GM04504 (cell line): ENCODE measurements at regions not wholly inside any gene's neighbourhood (a gene's known extent, or its start where the extent isn't known, plus 50 kb on each side); places are given as distances from the start of the nearest gene placed in this dataset.
"Not testable (repeated sequence)": the region's sequence is repeated elsewhere in the genome, so short reads cannot be mapped to it uniquely, and the experiment has no call there.

Experiments used
- DNase-seq: peaks from one replicate; pipeline ENCODE4 v3.0.0-alpha.2; 2012; ENCODE audit warnings: low read depth

- peak; percentile 14 for DNase-seq
These were observed 127.9 kb downstream of the EVA1A start for GRCh38 chr2:75432761-75433361.

- DNase-seq = no peak
These were observed 129.0 kb downstream of the EVA1A start for GRCh38 chr2:75431763-75432162.

- no peak for DNase-seq
These were observed 129.5 kb downstream of the EVA1A start for GRCh38 chr2:75431276-75431675.

- not testable (repeated sequence) for DNase-seq
These were observed 130.3 kb downstream of the EVA1A start for GRCh38 chr2:75430449-75430848.

- no peak for DNase-seq
These were observed 131.9 kb downstream of the EVA1A start for GRCh38 chr2:75428646-75429443.

- DNase-seq = no peak
These were observed 132.7 kb downstream of the EVA1A start for GRCh38 chr2:75428060-75428459.

GRCh38 chr2:75424936-75425619, 135.7 kb downstream of the EVA1A start:
- DNase-seq = peak; percentile 23

- no peak for DNase-seq
These were observed 138.8 kb downstream of the EVA1A start for GRCh38 chr2:75421986-75422385.

- DNase-seq = no peak
These were observed 144.1 kb downstream of the EVA1A start for GRCh38 chr2:75416420-75417342.

- DNase-seq = no peak
These were observed 145.0 kb downstream of the EVA1A start for GRCh38 chr2:75415731-75416130.

GRCh38 chr2:75415111-75415626, 145.6 kb downstream of the EVA1A start:
- DNase-seq = no peak

- DNase-seq = no peak
These were observed 149.2 kb downstream of the EVA1A start for GRCh38 chr2:75411574-75411973.

GRCh38 chr2:75410702-75411101, 150.0 kb downstream of the EVA1A start:
- DNase-seq = no peak

GRCh38 chr2:75408771-75409170, 152.0 kb downstream of the EVA1A start:
- no peak for DNase-seq

- no peak for DNase-seq
These were observed 153.7 kb downstream of the EVA1A start for GRCh38 chr2:75407038-75407530.

- no peak for DNase-seq
These were observed 154.6 kb downstream of the EVA1A start for GRCh38 chr2:75406131-75406581.

GRCh38 chr2:75405000-75405399, 155.7 kb downstream of the EVA1A start:
- no peak for DNase-seq

- DNase-seq = peak; percentile 28
These were observed 156.7 kb downstream of the EVA1A start for GRCh38 chr2:75403991-75404428.

GRCh38 chr2:75396314-75396713, 164.4 kb downstream of the EVA1A start:
- no peak for DNase-seq

- DNase-seq = peak; percentile 17
These were observed 166.0 kb downstream of the EVA1A start for GRCh38 chr2:75394764-75395163.

GRCh38 chr2:75390169-75390568, 170.6 kb downstream of the EVA1A start:
- DNase-seq = no peak
